Dedifferentiated amniotic fluid mesenchymal stem cell (primary cell): ENCODE measurements at regions not wholly inside any gene's neighbourhood (a gene's known extent, or its start where the extent isn't known, plus 50 kb on each side); places are given as distances from the start of the nearest gene placed in this dataset.
"Not testable (repeated sequence)": the region's sequence is repeated elsewhere in the genome, so short reads cannot be mapped to it uniquely, and the experiment has no call there.

Source experiments
- DNase-seq: peaks from one replicate; pipeline ENCODE4 v3.0.0-alpha.2; 2016; ENCODE audit errors: extremely low spot score

- no peak for DNase-seq
Observed at GRCh38 chr7:33784000-33784399, 121.3 kb upstream of the BMPER start.

- no peak for DNase-seq
Observed at GRCh38 chr7:33788531-33788930, 116.8 kb upstream of the BMPER start.

GRCh38 chr7:33789871-33790630, 115.3 kb upstream of the BMPER start:
- DNase-seq = no peak

GRCh38 chr7:33790746-33791145, 114.6 kb upstream of the BMPER start:
- no peak for DNase-seq

- no peak for DNase-seq
Observed at GRCh38 chr7:33792041-33792440, 113.3 kb upstream of the BMPER start.

GRCh38 chr7:33792547-33793105, 112.7 kb upstream of the BMPER start:
- DNase-seq = no peak

GRCh38 chr7:33793616-33794015, 111.7 kb upstream of the BMPER start:
- DNase-seq = no peak

GRCh38 chr7:33794419-33794818, 110.9 kb upstream of the BMPER start:
- no peak for DNase-seq

GRCh38 chr7:33794959-33795358, 110.4 kb upstream of the BMPER start:
- DNase-seq = no peak

GRCh38 chr7:33796538-33796937, 108.8 kb upstream of the BMPER start:
- DNase-seq = no peak

GRCh38 chr7:33797512-33797911, 107.8 kb upstream of the BMPER start:
- not testable (repeated sequence) for DNase-seq

- no peak for DNase-seq
Observed at GRCh38 chr7:33798686-33799325, 106.5 kb upstream of the BMPER start.

- DNase-seq = no peak
Observed at GRCh38 chr7:33799766-33800165, 105.6 kb upstream of the BMPER start.

GRCh38 chr7:33802600-33802999, 102.7 kb upstream of the BMPER start:
- DNase-seq = no peak

- DNase-seq = no peak
Observed at GRCh38 chr7:33804140-33804660, 101.1 kb upstream of the BMPER start.

- no peak for DNase-seq
Observed at GRCh38 chr7:33805630-33806233, 99.6 kb upstream of the BMPER start.

GRCh38 chr7:33806298-33807154, 98.8 kb upstream of the BMPER start:
- no peak for DNase-seq

GRCh38 chr7:33807155-33807530, 98.2 kb upstream of the BMPER start:
- DNase-seq = no peak

GRCh38 chr7:33807779-33808482, 97.4 kb upstream of the BMPER start:
- DNase-seq = peak; percentile 60

GRCh38 chr7:33809228-33809627, 96.1 kb upstream of the BMPER start:
- no peak for DNase-seq

- DNase-seq = no peak
Observed at GRCh38 chr7:33810356-33810755, 95.0 kb upstream of the BMPER start.
